Stomach smooth muscle (tissue), 2 donors: ENCODE measurements at regions not wholly inside any gene's neighbourhood (a gene's known extent, or its start where the extent isn't known, plus 50 kb on each side); places are given as distances from the start of the nearest gene placed in this dataset.

Source experiments
- H3K27ac ChIP-seq: one replicate; pipeline ENCODE4 v1.7.0; 2013; ENCODE audit warnings: mild to moderate bottlenecking, low read length, inconsistent platforms
- H3K27me3 ChIP-seq, 2 donors: one replicate each; pipeline ENCODE4 v1.7.0; 2013; ENCODE audit warnings: low read length in 2 of 2; ENCODE audit not compliant: insufficient read depth in 2 of 2, control insufficient read depth in 1 of 2
- H3K36me3 ChIP-seq, 2 donors: one replicate each; pipeline ENCODE4 v1.7.0; 2013; ENCODE audit warnings: low read length in 2 of 2; ENCODE audit not compliant: control insufficient read depth in 2 of 2, insufficient read depth in 2 of 2
- H3K4me1 ChIP-seq: one replicate; pipeline ENCODE4 v1.7.0; 2013; ENCODE audit warnings: low read length; ENCODE audit not compliant: control insufficient read depth, insufficient read depth
- H3K4me3 ChIP-seq, 2 donors: one replicate each; pipeline ENCODE4 v1.7.0; 2013; ENCODE audit warnings: low read length in 2 of 2
- H3K9ac ChIP-seq, 2 donors: one replicate each; pipeline ENCODE4 v1.7.0; 2013; ENCODE audit warnings: low read length in 2 of 2, mild to moderate bottlenecking in 1 of 2
- H3K9me3 ChIP-seq, 2 donors: one replicate each; pipeline ENCODE4 v1.7.0; 2013; ENCODE audit warnings: low read length in 2 of 2; ENCODE audit not compliant: control insufficient read depth in 2 of 2
- donor health status: healthy.
- donor health status: Pancreatic carcinoma.

- H3K4me1 ChIP-seq: no peaks in the 10 kb centered on the region
- peaks cover 0 to 3% of the 10 kb centered on the region in 2 donors for H3K9me3 ChIP-seq
- H3K27ac ChIP-seq: no peak overlapping the region
- no peaks in the 10 kb centered on the region for H3K27me3 ChIP-seq
- no peak overlapping the region for H3K9ac ChIP-seq
- H3K4me3 ChIP-seq: no peak overlapping the region
- no peaks in the 10 kb centered on the region for H3K36me3 ChIP-seq
Observed at GRCh38 chr3:21188459-21188858, 562.6 kb downstream of the ZNF385D start.

DNA sequence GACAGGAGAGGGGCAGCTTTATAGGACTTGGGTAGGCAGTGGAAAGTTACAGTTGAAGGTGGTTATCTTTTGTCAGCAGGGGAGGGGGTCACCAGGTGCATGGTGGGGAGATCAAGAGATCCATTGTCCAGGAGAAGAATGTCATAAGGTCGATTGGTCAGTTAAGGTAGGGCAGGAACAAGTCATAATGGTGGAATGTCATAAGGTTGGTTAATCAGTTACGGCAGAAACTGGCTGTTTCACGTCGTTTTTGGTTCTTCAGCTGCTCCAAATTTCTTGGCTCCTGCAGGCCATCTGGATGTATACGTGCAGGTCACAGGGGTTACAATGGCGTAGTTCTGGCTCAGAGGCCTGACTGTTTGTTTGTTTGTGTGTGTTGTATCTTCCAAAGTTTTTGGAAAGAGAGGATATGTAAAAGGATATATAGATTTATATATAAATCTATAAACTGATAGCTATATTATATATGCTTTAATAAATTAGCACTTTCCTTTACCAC lies 565.1 kb downstream of the ZNF385D start:
- H3K27ac ChIP-seq: no peak overlapping the region
- H3K36me3 ChIP-seq: no peaks in the 10 kb centered on the region
- H3K9ac ChIP-seq: no peak overlapping the region
- no peak overlapping the region for H3K4me3 ChIP-seq
- no peaks in the 10 kb centered on the region for H3K27me3 ChIP-seq
- no peaks in the 10 kb centered on the region for H3K4me1 ChIP-seq
- H3K9me3 ChIP-seq: peaks cover 0 to 3% of the 10 kb centered on the region in 2 donors

DNA sequence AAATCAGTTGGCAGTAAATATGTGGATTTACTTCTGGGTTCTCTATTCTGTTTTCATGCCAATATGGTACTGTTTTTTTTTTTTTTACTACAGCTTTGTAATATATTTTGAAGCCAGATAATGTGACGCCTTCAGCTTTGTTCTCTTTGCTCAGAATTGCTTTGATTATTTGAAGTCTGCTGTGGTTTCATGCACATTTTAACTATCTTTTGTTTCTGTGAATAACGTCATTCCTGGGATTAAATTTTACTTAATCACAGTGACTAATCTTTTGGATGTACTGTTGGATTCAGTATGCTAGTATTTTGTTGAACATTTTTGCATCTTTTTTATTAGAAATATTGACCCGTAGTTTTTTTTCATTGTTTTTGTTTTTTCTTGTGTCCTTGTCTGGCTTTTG lies 576.5 kb downstream of the ZNF385D start:
- Histone ChIP-seq H3K27me3 (no peaks in the 10 kb centered on the region), H3K4me1 (no peaks in the 10 kb centered on the region), H3K9ac (no peak overlapping the region), H3K36me3 (no peaks in the 10 kb centered on the region), H3K27ac (no peak overlapping the region), H3K4me3 (no peak overlapping the region), H3K9me3 (peaks cover 10 to 17% of the 10 kb centered on the region in 2 donors)

DNA sequence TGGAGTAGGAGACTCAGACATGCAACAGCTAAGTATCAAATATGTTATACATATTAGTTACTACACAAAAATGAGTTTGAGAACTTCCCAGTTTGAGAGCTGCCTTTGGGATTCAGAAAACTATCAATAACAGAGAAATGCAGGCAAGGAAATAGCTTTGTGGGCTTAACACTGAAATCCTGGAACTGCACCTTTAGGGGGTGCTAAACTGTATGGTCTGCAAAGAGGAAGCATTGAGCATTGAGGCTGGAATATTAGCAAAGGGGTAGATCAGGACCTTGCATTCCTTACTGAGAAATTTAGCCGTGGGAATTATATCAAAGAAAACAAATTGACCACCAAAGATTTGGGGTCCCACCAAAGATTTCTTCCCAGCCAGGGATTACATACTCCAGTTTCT lies 580.0 kb downstream of the ZNF385D start:
- H3K9me3 ChIP-seq: no peaks in the 10 kb centered on the region

GRCh38 chr3:21169948-21170347 lies 581.1 kb downstream of the ZNF385D start:
- no peak overlapping the region for H3K4me3 ChIP-seq
- H3K4me1 ChIP-seq: no peaks in the 10 kb centered on the region
- no peaks in the 10 kb centered on the region for H3K36me3 ChIP-seq
- H3K27ac ChIP-seq: no peak overlapping the region
- H3K9ac ChIP-seq: no peak overlapping the region
- H3K27me3 ChIP-seq: no peaks in the 10 kb centered on the region
- no peaks in the 10 kb centered on the region for H3K9me3 ChIP-seq

More for the DNA sequence above, 580.0 kb downstream of the ZNF385D start:
- Histone ChIP-seq H3K27ac (no peak overlapping the region), H3K9ac (no peak overlapping the region), H3K36me3 (no peaks in the 10 kb centered on the region), H3K27me3 (no peaks in the 10 kb centered on the region), H3K4me3 (no peak overlapping the region), H3K4me1 (no peaks in the 10 kb centered on the region)

- no peak overlapping the region for H3K9ac ChIP-seq
- no peak overlapping the region for H3K27ac ChIP-seq
- H3K4me3 ChIP-seq: no peak overlapping the region
- no peaks in the 10 kb centered on the region for H3K9me3 ChIP-seq
- no peaks in the 10 kb centered on the region for H3K27me3 ChIP-seq
- H3K36me3 ChIP-seq: no peaks in the 10 kb centered on the region
- no peaks in the 10 kb centered on the region for H3K4me1 ChIP-seq
Observed at GRCh38 chr3:21168471-21168870, 582.5 kb downstream of the ZNF385D start.

DNA sequence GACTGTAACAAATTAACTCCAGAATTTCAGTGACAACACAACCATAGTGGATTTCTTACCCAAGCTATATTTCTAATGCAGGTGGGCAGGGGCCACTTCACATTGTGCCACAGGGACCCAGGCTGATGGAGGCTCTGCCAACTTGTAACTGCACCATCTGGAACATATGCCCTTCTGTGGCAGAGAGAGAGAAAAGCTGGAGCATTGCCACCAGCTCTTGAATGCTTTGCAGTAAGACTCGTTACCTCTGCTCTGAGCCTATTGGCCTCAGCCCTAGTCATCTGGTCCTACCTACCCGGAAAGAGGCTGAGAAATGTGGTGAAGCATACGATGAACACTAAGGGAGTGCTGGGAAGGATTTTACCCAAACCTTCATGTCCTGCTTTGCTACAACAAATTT lies 587.1 kb downstream of the ZNF385D start:
- H3K36me3 ChIP-seq: no peaks in the 10 kb centered on the region
- H3K27me3 ChIP-seq: no peaks in the 10 kb centered on the region
- no peak overlapping the region for H3K4me3 ChIP-seq
- H3K9me3 ChIP-seq: no peaks in the 10 kb centered on the region
- no peaks in the 10 kb centered on the region for H3K4me1 ChIP-seq
- no peak overlapping the region for H3K27ac ChIP-seq
- no peak overlapping the region for H3K9ac ChIP-seq

- H3K36me3 ChIP-seq: no peaks in the 10 kb centered on the region
- H3K4me3 ChIP-seq: no peak overlapping the region
- H3K27me3 ChIP-seq: no peaks in the 10 kb centered on the region
- H3K4me1 ChIP-seq: no peaks in the 10 kb centered on the region
- no peaks in the 10 kb centered on the region for H3K9me3 ChIP-seq
- H3K9ac ChIP-seq: no peak overlapping the region
- H3K27ac ChIP-seq: no peak overlapping the region
Observed at GRCh38 chr3:21159543-21159906, 591.5 kb downstream of the ZNF385D start.

DNA sequence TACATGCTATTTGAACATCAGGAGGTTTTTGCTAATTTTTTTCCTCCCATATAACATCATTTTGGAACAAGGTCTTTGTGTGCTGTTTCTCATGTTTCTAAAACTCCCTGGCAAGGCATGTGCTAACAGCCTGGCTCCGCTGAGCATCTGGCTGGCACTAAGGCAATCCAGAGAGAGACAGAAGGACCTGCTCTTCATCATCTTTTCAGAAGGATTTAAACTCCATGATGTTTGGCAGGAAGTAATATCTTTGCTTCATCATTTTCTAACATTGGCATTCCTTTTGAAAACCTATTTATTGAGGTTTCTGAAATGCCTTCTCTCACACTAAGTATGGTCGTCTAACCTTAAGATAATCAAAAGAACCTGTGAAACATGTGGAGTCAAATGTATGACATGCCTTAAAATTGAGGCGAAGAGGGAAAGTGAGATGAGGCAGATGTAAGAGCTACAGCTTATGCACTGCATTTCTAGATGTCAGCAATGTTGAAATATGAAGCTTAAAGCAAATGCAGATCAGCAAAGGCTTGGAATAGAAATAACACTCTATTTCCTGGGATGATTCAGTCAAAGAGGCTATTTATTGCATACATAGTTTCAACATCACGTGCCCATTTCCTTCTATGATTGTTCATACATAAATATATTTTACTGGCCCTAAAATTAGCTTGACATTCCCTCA lies 592.0 kb downstream of the ZNF385D start:
- Histone ChIP-seq H3K9ac (no peak overlapping the region), H3K9me3 (no peaks in the 10 kb centered on the region), H3K4me1 (no peaks in the 10 kb centered on the region), H3K27me3 (no peaks in the 10 kb centered on the region), H3K36me3 (no peaks in the 10 kb centered on the region), H3K4me3 (no peak overlapping the region), H3K27ac (no peak overlapping the region)

DNA sequence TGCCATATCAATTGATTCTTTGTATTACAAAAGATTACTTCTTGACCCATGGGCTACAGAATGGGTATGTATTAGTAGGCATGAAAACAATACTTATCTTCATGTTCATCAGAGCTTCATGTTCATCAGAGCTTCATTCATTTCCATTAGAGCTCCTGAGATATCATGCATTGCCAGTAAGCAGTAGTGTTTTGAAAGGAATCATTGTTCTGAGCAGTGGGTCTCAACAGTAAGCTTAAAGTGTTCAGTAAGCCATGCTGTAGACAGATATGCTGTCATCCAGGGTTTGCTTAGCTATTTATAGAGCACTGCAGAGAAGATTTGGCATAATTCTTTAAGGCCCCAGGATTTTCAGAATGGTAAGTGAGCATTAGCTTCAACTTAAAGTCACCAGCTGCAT lies 596.1 kb downstream of the ZNF385D start:
- Histone ChIP-seq H3K36me3 (no peaks in the 10 kb centered on the region), H3K9me3 (no peaks in the 10 kb centered on the region), H3K27me3 (no peaks in the 10 kb centered on the region), H3K4me1 (no peaks in the 10 kb centered on the region), H3K4me3 (no peak overlapping the region), H3K9ac (no peak overlapping the region), H3K27ac (no peak overlapping the region)

GRCh38 chr3:21152555-21152954 lies 598.5 kb downstream of the ZNF385D start:
- H3K27me3 ChIP-seq: no peaks in the 10 kb centered on the region
- no peak overlapping the region for H3K4me3 ChIP-seq
- no peak overlapping the region for H3K9ac ChIP-seq
- H3K36me3 ChIP-seq: no peaks in the 10 kb centered on the region
- no peaks in the 10 kb centered on the region for H3K4me1 ChIP-seq
- H3K9me3 ChIP-seq: no peaks in the 10 kb centered on the region
- no peak overlapping the region for H3K27ac ChIP-seq
